KG1 (cell line): ENCODE measurements at regions not wholly inside any gene's neighbourhood (a gene's known extent, or its start where the extent isn't known, plus 50 kb on each side); places are given as distances from the start of the nearest gene placed in this dataset.
"Not testable (repeated sequence)": the region's sequence is repeated elsewhere in the genome, so short reads cannot be mapped to it uniquely, and the experiment has no call there.

Experiments
- DNase-seq: peaks from one replicate; lab custom pipeline; 2025; lab: John Stamatoyannopoulos, UW

DNA sequence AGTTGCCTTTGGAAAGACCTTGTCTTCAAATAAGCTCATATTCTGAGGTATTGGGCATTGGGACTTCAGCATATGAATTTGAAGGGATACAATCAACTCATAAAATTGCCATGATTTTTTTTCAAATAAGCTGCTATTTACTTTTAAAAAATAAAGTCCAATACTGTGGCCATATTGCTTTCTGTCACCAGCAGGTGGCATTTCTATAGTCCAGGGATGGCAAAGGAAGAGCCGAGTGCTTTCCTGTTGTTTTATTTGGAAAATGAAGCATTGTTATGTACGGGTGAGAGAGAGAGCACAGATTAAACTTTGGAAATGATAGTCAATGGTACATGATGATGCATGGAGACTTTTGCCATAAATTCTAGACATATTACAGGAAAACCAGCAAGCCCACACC lies 104.1 kb upstream of the DPP6 start:
- no peak for DNase-seq

DNA sequence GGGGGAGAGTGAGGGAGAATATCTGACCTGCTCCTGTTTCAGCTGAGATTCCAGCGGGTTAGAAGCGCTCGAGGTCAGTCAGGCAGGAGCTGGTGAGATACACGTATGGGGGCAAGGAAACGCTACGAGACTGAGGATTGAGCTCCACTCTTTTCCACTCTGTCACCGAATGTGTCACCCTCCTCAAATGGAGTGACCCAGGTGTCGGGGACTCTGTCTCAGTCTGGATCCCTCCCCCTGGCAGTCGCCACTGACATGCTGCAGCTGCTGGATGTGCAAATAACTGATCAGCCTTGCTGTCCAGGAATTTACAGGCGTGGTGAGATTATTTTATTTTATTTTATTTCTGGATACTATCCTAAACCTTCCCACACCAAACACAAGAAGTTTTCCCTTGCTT lies 100.9 kb upstream of the DPP6 start:
- DNase-seq: no peak

DNA sequence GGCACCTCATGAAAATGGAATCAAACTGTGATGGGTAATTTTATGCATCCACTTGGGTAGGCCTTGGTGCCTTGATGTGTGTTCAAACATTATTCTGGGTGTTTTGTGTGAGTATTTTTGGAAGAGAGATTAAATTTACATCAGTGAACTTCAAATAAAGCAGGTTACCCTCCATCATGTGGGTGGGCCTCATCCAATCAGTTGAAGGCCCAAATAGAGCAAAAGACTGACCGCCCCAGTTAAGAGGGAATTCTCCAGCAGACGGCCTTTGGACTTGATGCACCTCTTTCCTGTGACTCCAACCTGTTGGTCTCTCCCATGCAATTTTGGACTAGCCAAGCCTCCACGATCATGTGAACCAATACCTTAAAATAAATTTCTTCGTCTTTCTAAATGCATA lies 97.7 kb upstream of the DPP6 start:
- DNase-seq: no peak

DNA sequence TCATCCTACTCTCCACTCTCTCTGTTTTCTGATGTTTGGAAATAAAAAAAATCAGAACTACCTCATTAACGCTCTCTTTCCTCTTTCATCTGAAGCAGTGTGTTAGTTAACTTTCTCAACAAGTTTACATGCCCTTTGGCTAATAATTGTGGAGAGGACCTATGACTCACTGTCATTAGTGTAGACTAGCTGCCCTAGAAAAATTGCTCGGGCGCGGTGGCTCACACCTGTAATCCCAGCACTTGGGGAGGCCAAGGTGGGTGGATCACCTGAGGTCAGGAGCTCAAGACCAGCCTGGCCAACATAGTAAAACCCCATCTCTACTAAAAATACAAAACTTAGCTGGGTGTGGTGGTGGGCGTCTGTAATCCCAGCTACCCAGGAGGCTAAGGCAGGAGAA lies 94.5 kb upstream of the DPP6 start:
- DNase-seq: not testable (repeated sequence)

DNA sequence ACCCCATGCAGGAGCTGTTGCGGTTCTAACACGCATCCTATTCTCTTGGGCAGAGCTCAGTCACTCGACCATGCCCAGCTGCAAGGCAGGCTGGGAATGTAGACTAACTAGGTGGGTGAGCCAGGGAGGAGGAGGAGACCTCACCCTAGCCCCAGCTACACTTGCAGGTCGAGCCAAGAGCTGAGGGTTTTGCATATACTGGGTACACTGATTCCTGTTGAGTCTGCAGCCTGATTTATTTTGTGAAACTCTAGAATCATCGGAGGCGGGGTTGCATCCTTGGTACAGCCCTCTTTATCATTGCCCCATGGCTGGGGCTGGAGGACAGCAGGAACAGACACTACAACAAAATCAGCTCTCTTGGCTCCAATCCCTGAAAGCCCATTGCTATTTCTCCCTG lies 93.8 kb upstream of the DPP6 start:
- DNase-seq: not testable (repeated sequence)

DNA sequence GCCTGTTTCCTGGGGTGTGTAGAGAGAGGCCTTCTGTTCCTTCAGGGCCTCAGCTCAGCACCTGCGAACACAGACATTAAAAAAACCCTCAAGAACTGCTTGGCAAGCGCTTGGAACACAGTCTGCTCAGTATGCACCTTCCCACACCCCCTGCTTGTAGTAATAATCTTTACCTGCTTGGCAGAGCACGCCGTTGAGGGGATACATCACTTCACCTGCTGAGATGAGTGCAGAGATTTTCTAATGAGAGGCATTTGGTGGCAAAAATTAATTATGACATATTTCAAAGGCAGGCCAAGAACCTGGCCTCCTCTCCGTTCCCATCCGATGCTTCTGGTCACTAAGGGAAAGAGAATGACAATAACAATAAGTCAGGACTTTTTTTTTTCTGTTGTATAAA lies 93.4 kb upstream of the DPP6 start:
- not testable (repeated sequence) for DNase-seq

DNA sequence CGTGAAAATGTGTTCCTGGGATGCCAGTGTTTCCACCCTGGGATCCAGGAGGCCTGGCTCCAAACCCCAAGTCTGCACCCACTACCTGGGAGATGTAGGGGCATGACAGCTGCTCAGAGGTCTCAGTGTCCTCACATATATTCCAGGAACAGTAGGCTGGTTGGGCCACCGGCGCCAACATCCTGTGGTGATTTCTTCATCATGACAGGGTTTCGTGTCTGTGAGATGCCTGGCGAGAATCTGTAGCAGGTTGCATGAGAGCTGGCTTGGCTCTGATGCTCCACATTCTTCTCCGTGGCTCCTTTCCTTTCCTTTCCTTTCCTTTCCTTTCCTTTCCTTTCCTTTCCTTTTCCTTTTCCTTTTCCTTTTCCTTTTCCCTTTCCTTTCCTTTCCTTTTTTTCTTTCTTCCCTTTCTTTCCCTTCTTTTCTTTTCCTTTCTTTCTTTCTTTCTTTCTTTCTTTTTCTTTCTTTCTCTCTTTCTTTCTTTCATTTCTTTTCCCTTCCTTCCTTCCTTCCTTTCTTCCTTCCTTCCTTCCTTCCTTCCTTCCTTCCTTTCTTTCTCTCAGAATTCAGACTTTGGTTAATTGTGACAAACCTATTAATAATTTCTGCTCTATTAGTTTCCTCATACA lies 87.6 kb upstream of the DPP6 start:
- not testable (repeated sequence) for DNase-seq

DNA sequence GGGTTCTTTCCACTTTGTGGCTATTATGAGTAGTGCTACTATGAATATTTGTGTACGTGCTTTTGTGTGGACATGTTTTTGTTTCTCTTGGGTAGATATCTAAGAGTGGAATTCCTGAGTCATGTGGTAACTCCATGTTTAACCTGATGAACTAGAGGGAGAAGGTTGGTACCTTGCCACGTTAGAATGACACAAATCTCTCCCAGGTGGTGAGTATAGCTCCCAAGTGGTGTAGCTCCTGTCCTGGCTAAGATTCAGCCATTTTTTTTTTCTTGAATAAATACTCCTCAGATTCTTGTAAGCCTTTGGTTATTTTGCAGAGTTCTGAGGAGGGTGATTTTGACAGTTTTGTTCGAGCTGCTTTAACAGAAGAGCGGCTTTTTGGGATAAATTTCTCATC lies 83.2 kb upstream of the DPP6 start:
- not testable (repeated sequence) for DNase-seq

DNA sequence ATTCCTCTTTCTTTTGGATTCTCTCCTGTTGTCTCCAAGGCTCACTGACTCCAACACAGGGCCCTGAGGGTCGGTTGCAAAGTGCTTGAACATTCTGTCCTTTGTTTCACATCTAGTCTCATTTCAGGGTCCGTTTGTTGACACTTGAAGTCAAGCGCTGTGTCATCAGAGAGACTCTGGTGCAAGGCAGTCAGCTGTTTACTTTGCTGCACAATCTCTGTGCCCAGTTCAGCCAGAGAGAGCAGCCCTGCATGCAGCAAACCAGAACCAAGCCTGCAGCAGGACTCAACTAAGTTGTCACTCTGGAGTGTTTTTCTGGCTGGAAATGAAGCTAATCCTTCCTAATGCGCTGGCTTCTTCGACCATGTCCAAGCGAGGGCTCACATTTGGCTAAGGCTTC lies 77.6 kb upstream of the DPP6 start:
- not testable (repeated sequence) for DNase-seq

DNA sequence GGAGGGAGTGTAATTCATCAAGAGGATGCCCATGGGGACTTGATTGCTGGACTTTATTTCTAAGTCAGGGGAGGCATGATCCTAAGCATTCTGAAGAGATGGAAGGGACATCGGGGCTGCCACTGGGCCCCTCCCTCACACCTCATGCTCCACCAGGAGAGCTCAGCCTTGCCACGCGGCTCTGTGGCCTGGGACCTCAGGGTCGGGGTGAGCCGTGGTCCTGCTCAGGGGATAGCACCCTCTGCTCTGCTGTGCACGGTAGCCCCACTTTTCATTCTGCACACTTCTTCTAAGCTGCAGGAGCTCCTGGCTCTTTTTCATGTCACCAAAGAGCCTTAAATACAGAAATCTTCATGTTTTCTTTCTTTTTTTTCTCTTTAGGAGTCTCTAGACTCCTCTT lies 75.5 kb upstream of the DPP6 start:
- DNase-seq: not testable (repeated sequence)

DNA sequence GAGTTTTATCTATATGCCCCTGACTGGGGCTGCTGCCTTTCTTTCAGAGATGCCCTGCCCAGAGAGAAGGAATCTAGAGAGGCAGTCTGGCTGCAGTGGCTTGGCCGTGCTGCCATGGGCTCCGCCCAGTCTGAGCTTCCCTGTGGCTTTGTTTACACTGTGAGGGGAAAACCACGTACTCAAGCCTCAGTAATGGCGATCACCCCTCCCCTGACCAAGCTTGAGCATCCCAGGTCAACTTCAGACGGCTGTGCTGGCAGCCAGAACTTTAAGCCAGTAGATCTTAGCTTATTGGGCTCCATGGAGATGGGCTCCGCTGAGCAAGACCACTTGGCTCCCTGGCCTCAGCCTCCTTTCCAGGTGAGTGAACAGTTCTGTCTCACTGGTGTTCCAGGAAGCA lies 69.0 kb upstream of the DPP6 start:
- not testable (repeated sequence) for DNase-seq

DNA sequence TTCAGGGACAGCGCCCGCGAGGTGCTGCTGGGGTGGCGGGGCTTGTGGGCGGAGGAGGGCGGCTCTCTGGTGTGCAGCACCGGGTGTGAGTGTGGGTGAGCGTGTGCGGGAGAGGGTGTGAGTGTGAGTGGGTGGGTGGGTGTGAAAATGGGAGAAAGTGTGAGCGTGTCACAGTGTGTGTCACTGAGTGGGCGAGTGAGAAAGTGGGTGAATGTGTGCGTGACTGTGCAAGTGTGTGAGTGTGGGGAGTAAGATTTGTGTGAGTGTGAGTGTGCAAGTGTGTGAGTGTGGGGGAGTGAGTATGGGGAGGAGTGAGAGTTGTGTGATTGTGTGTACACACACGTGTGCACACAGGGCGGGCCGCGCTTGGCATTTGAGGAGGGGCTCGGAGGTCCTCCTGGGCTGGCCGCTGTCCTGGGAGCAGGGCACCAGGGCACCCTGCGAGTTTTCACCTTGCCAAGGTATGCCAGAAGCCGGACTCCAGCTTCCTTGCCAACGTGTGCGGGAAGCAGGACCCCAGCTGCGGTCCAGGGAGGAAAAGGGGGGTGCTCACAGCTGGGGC lies 63.1 kb upstream of the DPP6 start:
- not testable (repeated sequence) for DNase-seq

DNA sequence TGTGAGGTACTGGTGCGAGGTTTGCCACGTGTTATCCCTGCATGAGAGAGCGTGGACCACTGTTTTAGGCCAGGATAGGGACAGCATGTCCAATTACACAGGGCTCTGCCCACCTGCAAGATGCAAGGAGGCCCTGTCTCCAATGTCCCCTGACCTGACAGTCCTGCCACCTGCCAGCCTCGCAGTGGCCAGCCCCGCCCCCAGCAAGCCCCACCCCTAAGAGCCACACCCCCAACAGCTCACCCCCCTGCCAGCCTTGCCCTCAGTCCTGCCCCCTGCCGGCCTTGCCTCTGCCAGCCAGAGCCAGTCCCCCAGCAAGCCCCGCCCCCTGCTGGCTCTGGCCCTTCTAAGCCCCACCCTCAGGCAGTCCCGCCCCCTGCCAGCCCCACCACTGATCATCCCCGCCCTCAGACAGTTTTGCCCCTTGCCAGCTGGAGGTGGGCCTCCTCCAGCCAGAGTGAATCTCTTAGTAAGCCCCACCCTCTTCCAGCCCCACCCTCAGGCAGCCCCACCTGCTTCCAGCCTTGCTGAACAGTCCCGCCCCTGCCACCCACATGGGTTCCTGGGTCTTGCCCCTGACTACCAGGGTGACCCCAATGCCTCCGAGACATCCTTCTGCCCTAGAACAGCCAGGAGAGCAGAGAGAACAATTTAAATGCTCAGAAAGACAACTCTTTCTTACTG lies 62.3 kb upstream of the DPP6 start:
- DNase-seq: not testable (repeated sequence)

DNA sequence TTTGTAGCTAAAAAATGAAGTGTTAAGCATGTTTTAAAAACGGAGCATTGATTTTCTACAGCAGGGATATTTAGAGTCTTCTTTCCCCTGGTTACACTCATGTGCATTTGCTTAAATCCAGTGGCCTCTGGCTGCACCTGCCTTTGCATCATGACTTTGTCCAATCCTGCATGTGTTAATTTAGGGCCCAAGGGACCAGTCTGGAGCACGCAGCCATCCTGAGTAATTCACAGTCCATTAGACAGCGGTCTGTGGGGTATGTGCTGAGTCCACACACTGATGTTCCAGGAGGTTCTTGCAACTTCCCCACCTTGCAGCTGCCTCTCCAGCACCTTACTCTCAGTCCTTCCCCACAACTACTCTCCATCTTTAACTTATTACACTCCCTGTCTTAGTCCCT lies 60.7 kb upstream of the DPP6 start:
- DNase-seq: not testable (repeated sequence)

DNA sequence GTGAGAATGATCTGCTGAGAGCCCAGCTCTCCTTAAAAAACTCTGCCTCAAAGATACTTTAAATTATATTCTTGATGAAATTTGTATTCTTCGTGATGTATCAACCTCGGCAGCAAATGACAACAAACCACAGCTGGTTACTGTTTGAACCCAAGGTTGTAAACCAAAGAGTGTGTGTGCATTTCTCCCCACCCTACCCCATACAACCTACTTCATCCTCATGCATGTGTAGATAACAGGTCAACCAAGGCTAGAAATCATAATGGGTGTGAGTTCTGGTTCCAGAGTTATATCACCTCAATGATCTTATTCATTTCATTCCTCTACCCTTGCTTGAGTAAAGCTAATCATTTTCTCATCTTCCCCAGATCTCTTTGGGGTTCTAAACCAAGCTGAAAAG lies 58.8 kb upstream of the DPP6 start:
- DNase-seq: not testable (repeated sequence)

DNA sequence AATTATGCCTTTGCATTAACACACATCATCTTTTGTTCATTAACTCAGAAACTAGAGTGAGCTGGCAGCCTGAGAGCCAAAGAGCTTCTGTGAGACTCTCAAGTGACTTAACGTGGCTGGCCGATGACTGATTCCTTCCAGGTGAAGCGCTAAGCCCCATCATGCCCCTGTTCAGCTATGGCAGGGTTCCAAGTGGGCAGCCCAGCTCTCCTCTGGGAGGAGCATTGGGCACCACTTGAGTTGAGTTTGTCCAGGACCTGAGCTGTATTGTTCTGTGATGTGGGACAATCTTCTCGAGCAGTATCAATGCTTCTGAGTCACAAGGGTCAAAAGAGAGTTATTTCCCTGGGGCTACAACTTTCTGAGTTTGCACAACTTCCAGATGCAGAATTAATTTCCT lies 53.3 kb upstream of the DPP6 start:
- DNase-seq: not testable (repeated sequence)
